ENCODE measurements at regions not wholly inside any gene's neighbourhood (a gene's known extent, or its start where the extent isn't known, plus 50 kb on each side); places are given as distances from the start of the nearest gene placed in this dataset.
"Not testable (repeated sequence)": the region's sequence is repeated elsewhere in the genome, so short reads cannot be mapped to it uniquely, and the experiment has no call there.

DNA sequence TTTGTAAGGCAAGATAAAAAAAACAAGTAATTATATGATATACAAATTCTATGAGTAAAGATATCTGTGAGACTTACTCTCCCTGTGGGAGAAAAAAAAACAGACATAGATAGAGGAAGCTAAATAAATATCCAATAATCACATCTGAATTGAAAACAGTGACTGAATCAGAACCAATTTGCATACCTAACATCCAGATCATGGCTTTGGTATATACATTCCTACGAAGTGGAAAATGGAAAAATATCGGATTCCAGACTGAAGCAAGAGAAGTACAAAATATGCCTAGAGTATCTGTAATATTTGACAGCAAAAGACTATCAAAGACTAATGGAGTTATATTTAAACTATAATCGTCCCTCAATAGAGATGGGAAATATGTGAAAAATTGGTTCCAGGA lies 1108.1 kb upstream of the CHAC2 start:
- no peak for DNase-seq

DNA sequence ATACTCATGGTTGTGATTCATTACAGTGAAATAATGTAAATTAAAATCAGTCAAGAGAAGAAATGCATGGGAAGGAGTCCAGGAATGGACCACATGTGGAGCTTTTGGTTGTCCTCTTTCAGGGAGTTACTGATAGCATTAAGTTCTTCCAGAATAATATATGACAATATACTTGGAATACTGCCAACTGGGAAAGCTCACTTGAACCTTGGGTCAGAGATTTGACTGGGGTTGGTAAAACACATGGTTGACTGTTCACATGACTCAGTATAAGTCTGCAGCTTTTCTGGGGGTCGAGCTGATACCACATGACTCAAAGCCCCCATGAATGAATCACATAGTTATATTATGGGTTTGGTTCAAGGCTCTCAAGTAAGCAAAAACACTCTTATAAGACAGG lies 1109.0 kb upstream of the CHAC2 start:
- DNase-seq: no peak

DNA sequence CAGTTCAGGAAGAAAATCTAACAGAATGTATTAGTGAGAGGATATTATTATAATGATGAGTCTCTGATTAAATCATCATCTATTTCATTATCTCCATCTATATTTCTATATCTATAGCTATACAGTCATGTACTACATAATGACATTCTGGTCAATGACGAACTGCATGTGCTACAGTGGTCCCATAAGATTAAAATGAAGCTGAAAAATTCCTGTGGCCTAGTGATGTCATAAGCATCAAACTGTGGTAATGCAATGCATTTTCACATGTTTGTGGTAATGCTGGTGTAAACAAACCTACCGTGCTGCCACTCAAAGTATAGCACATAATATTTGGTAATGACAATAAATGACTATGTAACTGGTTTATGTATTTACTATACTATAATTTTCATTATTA lies 1127.9 kb upstream of the CHAC2 start:
- no peak for DNase-seq

DNA sequence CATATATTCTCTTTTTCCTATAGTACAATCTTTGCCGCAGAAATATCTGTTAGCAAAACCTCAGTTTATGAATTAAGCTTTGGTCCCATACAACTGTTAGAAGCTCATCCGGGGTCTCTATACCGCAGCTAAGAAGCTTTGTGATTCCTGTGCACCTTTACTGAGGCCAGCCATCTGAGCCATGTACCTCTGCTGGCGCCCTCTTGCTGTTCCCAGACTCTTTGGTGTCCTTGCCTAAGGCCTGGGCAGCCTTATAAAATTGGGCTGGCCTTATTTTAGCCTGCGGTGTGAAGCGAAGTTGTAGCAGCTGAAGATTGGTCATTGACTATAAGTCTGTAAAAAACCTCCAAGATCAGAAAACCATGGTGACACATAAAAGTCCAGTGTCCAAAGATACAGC lies 1135.1 kb upstream of the CHAC2 start:
- no peak for DNase-seq

DNA sequence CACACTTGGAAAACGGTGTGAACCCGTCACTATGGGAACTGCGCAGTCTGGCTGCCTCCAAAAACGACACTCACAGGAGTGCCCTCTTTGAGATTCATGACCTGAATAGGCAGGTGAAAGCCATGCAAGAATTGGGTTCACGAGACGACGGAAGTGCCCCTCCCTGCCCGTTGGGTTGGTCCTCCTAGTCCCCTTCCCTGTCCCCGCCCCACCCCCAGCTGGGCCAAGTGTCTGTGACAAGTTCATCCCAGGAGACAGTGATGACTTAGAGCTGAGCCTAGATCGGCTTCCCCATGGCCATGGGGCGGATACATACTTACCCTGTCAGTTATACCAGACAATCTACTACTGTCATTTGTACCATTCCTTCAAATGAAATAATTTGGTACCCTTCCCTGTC lies 1137.7 kb upstream of the CHAC2 start:
- DNase-seq: no peak

DNA sequence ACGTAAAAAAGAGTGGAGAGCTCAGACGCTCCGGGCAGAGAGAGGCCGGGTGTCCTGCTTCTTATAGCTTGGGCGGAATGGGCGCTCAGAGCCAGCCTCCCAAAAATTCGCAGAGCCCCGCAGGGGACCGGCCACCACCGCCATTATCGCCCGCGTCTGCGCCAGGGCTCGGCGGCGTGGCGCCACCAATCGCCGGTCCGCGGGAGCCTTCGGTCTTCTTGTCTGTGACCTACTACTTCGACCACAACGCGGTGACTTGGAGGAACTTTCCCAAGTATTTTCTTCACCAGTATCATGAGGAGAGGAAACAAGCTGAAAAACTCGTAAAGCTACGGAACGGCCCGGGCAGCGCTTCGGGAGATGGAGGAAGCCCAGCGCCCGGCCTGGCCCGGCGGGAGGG lies 1138.1 kb upstream of the CHAC2 start:
- no peak for DNase-seq

DNA sequence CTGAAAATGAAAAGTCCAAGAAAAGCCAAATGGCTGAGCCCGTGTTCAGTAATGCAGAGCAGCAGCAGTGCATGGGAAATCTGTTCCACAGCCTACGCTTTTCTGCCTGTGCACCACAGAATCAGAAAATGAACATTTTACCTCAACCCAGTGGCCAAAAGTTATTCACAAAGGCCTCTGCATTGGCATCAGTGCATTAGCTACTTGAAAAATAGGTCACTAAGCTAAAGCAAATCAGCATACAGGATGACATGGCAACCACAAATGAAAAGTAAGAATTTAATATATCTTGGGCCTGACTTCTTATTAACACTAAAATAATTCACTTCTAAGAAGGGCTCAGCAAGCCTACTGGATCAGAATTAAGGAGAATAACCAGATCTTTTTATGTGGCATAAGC lies 1145.3 kb upstream of the CHAC2 start:
- DNase-seq: no peak

DNA sequence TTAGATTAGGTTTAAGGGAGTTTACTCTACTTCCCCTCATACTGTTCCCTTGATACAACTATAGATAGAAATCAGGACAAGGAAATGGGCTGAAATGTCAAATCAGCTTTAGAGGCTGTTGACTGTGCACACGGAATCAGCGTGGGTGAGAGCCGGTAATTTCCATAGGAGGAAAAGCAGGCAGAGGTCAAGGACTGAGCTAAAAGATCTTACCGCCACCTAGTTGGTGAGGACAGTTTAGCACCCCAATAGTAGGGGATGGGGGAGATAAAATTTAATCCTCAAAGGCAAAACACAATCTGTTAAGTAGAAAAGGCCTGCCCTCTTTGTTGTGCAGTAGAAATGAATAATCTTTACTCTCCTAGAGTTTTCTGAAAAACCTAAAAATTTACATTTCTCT lies 1154.5 kb upstream of the CHAC2 start:
- no peak for DNase-seq

DNA sequence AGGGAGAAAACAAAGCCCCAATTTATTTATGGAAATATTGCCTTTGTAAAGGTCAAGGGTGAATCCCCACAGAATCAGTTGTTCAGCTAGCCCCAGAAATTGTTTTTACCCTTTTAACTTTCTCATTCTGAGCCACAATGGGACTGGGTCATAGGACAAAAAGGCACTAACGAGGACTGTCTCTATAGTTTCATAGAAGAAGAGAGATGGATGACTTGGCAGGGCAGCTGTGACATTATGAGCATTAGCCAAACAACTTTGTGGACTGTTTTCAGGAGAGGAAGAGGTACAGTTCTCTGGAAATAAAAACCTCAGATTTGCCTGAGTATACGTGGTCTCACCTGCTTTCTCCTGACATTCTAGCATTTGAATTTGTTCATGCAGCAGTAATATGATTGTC lies 1155.8 kb upstream of the CHAC2 start:
- DNase-seq: no peak

DNA sequence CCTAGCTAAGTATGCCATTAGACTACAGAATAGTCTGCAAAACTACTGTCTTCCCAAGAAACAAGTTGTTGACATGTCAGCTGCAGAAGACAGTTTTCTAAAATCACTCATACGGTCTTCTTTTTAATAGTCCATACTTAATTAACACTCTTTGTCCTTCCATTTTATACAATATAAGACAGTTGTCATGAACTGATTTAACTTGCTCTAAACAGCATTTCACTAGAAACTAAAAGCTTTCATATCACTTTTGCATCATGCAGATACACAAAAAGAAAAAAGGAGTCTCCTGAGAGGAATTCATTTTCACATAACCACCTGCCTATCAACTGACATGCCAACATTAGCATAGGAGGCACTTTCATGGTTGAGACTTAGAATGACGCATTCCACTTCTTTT lies 1159.6 kb upstream of the CHAC2 start:
- no peak for DNase-seq

DNA sequence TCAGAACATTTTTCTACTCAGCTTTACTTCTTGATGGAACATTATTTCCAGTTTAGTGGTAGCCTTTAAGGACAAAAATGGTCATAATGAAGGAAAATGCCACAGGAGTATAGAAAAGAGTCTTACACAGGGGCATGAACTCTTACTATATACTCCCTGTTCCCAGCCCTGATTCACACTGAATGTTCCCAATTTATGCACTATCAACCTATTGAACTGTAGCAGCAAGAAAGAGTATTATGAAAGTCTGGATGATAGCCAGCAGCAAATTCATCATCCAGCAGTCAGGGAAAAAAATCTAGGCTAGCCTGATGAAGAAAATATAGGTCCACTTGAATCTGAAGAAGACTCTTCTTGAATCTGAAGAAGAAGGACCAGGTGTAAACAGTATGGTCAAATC lies 1170.3 kb upstream of the CHAC2 start:
- no peak for DNase-seq

DNA sequence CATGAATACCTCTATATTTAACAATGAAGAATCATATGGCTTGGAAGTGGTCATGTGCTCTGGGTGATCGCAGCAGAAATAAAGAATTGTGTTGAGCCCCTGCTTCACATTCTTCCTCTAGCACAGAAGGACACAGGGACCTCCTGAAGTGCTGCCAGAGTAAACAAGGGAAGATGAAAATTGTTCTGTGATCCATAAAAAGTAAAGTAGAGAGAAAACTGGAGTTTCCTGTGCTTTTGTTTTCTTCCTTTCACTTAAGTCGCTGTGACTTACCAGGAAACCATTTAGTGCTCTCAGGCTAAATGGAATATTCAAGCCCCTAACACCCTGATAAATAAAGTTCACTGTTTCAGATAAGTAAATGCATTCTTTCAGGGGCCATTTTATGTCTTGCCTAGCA lies 1173.6 kb upstream of the CHAC2 start:
- DNase-seq: no peak

DNA sequence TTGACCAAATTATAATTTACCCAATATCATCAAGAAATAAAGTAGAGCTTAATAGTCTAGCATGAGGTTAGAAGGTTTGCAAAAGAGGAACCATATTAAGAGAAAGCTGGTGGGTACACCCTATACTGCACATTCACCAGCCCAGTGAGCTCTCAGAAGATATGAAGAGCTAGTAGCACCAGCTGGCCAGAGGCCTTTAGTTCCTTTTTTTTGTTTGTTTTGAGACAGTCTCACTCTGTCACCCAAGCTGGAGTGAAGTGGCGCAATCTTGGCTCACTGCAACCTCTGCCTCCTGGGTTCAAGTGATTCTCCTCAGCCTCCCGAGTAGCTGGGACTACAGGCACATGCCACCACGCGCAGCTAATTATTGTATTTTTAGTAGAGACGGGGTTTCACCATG lies 1183.5 kb upstream of the CHAC2 start:
- not testable (repeated sequence) for DNase-seq

DNA sequence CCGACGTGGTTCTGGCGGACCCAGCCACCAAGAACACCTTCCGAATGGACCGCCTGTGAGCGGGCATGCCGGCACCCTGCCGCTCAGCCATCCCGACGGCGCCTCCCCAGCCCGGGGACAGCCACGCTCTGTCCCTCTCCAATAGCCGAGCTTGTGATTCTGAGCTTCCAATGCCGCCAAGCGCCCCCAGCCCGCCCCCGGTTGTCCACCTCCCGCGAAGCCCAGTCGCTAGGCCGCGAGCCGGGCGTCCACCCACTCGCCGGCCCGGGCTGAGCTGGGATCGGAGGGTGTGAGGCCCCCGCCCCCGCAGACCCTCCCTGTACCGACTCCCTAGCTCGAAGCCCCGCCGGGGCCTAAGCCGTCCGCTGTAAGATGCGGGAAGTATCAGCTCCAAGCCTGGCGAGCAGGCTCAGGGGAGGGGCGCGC lies 1195.1 kb upstream of the CHAC2 start:
- DNase-seq: no peak

DNA sequence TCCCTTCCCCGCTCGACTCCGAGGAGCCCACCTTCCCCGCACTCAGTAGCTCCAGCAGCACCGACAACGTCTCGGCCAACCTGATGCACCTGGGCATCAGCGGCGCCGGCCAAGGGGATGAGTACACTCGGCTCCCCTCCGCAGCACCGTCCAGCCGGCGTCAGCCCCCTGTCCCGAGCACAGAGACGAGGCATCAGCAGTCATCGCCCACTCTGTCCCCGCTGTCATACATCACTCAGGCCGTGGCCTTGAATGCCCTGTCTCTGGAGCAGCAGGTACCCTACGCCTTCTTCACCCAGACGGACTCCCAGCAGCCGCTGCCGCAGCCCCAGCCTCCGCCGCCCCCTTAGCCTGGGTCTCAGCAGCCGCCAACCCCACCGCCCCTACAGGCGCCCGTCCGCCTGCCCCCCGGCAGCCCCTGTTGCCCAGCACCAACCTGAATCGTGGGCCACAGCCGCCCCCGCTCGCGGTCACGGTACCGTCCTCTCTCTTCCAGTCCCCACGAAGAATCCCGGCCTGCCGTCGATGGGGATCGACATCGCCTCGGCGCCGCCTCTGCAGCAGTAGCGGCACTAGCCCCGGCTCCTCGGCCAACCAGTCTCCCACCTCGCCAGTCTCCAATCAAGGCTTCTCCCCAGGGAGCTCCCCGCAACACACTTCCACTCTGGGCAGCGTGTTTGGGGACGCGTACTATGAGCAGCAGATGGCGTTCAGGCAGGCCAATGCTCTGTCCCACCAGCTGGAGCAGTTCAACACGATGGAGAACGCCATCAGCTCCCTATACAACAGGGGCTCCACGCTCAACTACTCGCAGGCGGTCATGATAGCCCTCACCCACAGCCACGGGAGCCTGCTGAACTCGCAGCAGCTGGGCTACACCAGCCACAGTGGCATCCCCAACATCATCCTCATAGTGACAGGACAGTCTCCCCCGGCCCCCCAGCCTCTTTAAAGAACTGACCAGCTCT lies 1195.9 kb upstream of the CHAC2 start:
- no peak for DNase-seq

DNA sequence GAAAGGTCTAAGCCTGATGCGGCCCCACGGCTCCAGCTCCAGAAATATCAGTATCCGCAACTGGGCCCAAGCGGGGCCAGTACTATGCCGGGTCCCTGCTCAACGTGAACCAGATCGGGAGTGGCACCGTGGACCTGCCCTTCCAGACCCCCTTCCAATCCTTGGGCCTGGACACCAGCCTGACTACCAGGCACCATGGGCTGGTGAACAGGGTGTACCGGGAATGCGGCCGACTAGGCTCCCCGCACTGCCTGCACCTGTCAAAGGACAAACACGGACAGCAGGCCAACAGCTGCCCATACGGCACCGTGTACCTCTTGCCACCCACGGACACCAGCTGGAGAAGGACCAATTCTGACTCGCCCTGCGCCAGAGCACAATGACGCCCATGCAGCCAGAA lies 1196.9 kb upstream of the CHAC2 start:
- DNase-seq: no peak

DNA sequence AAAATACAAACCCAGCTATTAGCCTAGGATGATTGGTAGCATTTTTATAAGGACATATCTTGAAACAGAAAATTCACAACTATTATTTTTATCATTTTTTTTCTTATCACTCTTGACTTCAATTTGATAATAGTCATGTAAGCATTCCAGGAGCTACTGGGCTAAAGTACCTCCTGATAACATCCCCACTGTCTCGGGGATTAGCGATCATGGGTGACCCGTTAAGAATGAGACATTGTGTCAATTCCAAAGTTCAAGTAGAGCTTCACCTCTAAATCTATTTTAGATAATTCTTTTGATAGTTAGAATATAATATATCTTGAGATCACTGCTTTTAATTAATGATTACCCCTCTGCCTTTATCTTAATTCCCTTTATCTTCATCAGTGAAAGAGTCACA lies 1204.5 kb upstream of the CHAC2 start:
- no peak for DNase-seq

DNA sequence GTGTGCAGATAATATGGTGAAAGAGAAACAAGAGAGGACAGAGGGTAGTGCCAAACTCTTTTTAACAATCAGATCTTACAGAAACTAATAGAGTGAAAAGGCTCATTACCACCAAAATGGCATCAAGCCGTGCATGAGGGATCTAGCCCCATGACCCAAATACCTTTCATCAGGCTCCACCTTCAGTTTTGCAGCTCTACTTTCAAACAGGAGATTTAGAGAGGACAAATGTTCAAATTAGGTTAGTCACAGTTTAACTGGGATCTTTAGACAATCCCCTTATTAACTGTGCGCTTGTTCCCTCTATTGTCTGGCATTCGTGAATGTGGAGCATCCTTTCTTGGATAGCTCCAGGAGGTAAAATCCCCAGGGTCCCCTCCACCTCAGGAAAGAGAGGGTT lies 1209.3 kb upstream of the CHAC2 start:
- no peak for DNase-seq

DNA sequence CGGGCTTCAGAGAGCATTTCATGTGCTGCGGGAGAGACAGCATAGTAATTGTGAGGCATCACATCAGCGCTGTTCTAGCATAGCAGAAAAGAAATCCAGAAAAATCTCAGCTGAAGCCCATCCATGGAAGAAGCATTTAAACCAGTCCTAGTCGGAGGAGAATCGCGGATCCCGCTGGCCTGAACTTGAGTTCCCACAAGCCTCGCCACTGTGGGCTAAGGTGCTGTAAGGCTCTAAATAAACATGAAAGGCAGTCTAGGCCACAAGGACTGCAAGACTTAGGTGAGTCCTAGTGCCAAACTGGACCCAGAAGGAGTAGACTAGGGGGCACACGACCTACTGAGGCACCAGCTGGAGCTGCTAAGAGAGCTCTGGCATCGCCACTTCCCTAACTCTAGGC lies 1225.3 kb upstream of the CHAC2 start:
- DNase-seq: no peak

DNA sequence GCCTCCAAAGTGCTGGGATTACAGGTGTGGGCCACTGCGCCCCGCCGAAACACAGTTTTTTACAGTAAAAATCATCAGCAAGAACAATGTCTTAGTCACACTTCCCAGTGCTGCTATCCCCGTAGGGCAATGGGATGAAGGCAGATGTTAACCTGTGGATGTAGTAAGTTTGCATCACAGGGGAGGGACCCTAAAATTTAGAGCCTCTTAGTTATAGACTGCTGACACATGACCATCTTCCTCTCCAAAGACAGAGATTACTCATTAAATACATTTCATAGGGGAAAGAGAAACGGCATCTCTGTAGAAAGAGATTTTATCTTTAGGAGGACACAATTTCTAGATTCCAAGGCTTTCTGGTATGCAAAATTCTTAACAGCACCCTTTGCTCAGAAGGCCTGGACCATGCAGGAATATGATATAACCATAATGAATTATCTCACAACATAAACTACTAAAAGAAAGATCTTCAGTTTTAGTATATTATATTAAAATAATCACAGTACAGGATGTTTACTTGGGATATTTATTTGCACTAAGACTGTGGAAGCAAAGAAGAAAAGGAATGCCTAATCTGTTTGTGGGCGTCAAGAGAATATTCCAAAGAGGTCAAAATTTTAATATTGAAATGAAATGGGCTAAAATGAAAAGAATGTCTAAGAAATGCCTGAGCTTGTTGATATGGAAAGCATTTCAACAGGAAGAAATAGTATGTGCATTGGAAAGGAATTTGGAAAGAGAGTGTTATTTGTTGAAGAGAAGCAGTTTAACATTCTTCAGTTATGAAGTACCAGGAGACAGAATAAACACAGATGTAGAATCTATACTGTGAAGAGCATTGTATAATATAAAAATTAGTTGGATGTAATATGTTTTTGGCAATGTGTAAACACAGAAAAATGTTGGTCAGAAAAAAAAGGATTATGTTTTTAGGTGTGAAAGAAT lies 1228.3 kb upstream of the CHAC2 start:
- no peak for DNase-seq

DNA sequence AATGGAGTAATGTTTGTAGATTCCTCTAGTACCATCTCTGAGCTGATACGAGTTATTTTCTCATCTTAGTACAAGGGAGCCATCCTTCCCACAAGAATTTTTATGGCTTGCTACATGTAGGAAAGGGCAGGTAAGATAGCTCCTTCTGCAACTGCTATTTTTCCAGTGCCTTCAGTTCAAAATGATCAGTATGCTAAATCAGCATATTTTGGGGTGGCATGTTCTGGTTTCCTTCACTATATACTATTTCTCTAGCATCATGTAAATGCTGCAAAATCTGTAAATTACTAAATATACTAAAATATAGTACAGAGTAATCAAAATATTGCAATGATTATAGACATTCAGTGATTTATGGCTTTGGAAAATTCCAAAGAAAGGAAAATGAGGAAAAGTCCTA lies 1230.0 kb upstream of the CHAC2 start:
- no peak for DNase-seq

DNA sequence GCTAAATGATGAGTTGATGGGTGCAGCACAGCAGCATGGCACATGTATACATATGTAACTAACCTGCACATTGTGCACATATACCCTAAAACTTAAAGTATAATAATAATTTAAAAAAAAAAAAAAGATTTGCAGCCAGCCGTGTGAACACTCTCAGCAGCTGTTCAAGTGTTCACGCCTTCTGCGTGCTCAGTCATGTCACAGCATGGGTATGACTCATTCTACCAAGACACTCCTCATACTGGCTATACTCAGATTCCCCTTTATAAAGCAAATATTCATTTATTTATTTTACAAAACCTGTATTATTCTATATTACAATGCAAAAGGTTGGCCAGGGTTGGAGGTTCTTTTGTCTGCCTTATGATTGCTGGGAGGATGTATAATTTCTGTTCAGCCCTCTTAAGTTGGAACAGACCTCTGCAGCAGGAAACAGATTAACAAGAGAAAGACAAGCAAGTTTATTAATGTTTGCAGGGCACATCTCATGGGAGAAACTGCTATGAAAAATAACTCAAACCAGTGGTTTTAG lies 1230.6 kb upstream of the CHAC2 start:
- DNase-seq: no peak

DNA sequence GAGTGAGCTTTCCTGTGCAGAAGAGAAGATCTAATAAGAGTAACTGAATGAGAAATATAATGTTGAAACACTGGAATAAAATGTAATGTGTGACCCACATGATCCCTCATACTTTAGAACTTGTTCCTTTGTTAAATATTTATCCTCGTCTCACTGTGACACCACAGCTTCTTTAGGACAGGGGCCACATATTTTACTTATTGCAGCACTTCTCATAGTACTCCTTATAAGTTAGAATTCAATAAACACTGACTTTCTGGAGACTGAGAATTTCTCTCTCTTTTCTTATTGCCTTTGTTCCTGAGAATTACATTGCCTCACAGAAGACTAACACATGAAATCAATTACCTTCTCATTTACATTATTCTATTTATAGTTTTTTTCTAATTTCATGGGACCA lies 1234.6 kb upstream of the CHAC2 start:
- no peak for DNase-seq

Data from inflammatory macrophage (primary cell).